ENCODE measurements at regions not wholly inside any gene's neighbourhood (a gene's known extent, or its start where the extent isn't known, plus 50 kb on each side); places are given as distances from the start of the nearest gene placed in this dataset.

- Histone ChIP-seq H3K27ac (ENCODE audit: low read depth in 2 of 2, low read length in 2 of 2) (no peak overlapping the region), H3K27me3 (ENCODE audit: control insufficient read depth, insufficient read depth, low read length) (no peaks in the 10 kb centered on the region), H3K9me3 (ENCODE audit: control insufficient read depth in 2 of 3, insufficient read depth in 1 of 3, low read length in 3 of 3) (no peaks in the 10 kb centered on the region), H3K9ac (ENCODE audit: low read length in 3 of 3) (no peak overlapping the region), H3K4me1 (ENCODE audit: control insufficient read depth in 2 of 3, insufficient read depth in 2 of 3, low read depth in 1 of 3, low read length in 3 of 3) (no peaks in the 10 kb centered on the region), H3K36me3 (ENCODE audit: control insufficient read depth in 2 of 3, insufficient read depth in 3 of 3, low read length in 3 of 3) (no peaks in the 10 kb centered on the region), H3K4me3 (ENCODE audit: low read length in 3 of 3) (no peak overlapping the region)
- intact Hi-C loops (cut with DNase I) = no loop called here
- DNase-seq (peak in 1 of 5 donors; percentile 11), FAIRE-seq (no peak)
- TF ChIP-seq, protein P1, sequence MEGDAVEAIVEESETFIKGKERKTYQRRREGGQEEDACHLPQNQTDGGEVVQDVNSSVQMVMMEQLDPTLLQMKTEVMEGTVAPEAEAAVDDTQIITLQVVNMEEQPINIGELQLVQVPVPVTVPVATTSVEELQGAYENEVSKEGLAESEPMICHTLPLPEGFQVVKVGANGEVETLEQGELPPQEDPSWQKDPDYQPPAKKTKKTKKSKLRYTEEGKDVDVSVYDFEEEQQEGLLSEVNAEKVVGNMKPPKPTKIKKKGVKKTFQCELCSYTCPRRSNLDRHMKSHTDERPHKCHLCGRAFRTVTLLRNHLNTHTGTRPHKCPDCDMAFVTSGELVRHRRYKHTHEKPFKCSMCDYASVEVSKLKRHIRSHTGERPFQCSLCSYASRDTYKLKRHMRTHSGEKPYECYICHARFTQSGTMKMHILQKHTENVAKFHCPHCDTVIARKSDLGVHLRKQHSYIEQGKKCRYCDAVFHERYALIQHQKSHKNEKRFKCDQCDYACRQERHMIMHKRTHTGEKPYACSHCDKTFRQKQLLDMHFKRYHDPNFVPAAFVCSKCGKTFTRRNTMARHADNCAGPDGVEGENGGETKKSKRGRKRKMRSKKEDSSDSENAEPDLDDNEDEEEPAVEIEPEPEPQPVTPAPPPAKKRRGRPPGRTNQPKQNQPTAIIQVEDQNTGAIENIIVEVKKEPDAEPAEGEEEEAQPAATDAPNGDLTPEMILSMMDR (IDR thresholded peaks at IDR 0.05; ENCODE audit: borderline replicate concordance, extremely low read depth, insufficient read depth) = no peak
These were observed 211.7 kb upstream of the NFE2L3 start for GRCh38 chr7:25940086-25940906.

DNA sequence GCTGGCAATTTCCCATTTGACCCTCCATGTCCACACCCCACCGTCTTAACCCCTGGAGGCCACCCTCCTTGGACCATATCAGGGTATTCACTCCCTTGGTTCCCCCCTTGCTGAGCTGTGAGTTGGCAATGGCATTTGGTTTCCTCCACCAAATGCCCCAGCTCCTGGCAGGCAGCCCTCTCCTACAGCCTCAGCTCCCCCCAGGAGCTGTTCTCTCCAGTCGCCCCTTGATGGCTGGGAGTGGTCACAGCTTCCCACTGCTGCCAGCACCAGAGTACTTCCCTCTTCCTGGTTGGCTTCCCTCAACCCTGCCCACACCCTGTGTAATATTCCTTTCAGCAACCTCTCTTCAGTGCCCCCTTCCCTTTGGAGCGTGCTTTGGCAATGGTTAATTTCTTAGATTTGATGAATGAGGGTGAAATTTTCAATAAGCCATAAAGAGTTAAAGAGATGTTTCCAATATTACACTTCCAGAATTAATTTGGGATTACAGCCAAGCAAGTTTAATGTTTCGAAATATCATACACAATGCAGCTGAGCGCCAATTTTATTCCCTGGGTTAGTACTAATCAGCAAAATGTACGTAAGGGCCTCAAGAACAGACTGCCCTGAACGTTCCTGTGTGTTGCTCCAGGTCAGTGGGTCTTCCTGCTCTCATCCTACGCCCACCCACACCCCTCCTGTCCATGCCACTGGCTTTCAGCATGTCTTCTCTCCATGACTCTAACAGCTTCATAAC lies 207.1 kb upstream of the NFE2L3 start:
- DNase-seq (no peak), FAIRE-seq (no peak)
- Histone ChIP-seq H3K9me3 (ENCODE audit: control insufficient read depth in 2 of 3, insufficient read depth in 1 of 3, low read length in 3 of 3) (no peaks in the 10 kb centered on the region), H3K4me3 (ENCODE audit: low read length in 3 of 3) (no peak overlapping the region), H3K36me3 (ENCODE audit: control insufficient read depth in 2 of 3, insufficient read depth in 3 of 3, low read length in 3 of 3) (no peaks in the 10 kb centered on the region), H3K9ac (ENCODE audit: low read length in 3 of 3) (no peak overlapping the region), H3K27me3 (ENCODE audit: control insufficient read depth, insufficient read depth, low read length) (no peaks in the 10 kb centered on the region), H3K27ac (ENCODE audit: low read depth in 2 of 2, low read length in 2 of 2) (no peak overlapping the region), H3K4me1 (ENCODE audit: control insufficient read depth in 2 of 3, insufficient read depth in 2 of 3, low read depth in 1 of 3, low read length in 3 of 3) (peaks cover 0 to 4% (median 0%) of the 10 kb centered on the region in 3 donors)
- TF ChIP-seq, protein P1 (IDR thresholded peaks at IDR 0.05; ENCODE audit: borderline replicate concordance, extremely low read depth, insufficient read depth) = no peak
- intact Hi-C loops (cut with DNase I) = no loop called here

- intact Hi-C loops (cut with DNase I) = no loop called here
- DNase-seq (no peak), FAIRE-seq (no peak)
- TF ChIP-seq, protein P1 (IDR thresholded peaks at IDR 0.05; ENCODE audit: borderline replicate concordance, extremely low read depth, insufficient read depth) = no peak
- no peaks in the 10 kb centered on the region for H3K36me3 ChIP-seq (ENCODE audit: control insufficient read depth in 2 of 3, insufficient read depth in 3 of 3, low read length in 3 of 3)
- no peak overlapping the region for H3K9ac ChIP-seq (ENCODE audit: low read length in 3 of 3)
- H3K4me3 ChIP-seq (ENCODE audit: low read length in 3 of 3) = no peak overlapping the region
- H3K27me3 ChIP-seq (ENCODE audit: control insufficient read depth, insufficient read depth, low read length) = no peaks in the 10 kb centered on the region
- H3K9me3 ChIP-seq (ENCODE audit: control insufficient read depth in 2 of 3, insufficient read depth in 1 of 3, low read length in 3 of 3) = no peaks in the 10 kb centered on the region
- peaks cover 0 to 7% (median 0%) of the 10 kb centered on the region in 3 donors for H3K4me1 ChIP-seq (ENCODE audit: control insufficient read depth in 2 of 3, insufficient read depth in 2 of 3, low read depth in 1 of 3, low read length in 3 of 3)
- no peak overlapping the region for H3K27ac ChIP-seq (ENCODE audit: low read depth in 2 of 2, low read length in 2 of 2)
These were observed 206.4 kb upstream of the NFE2L3 start for GRCh38 chr7:25945608-25946007.

Data from kidney (tissue), 13 donors.